GM21515 (cell line): ENCODE measurements at regions not wholly inside any gene's neighbourhood (a gene's known extent, or its start where the extent isn't known, plus 50 kb on each side); places are given as distances from the start of the nearest gene placed in this dataset.
"Not testable (repeated sequence)": the region's sequence is repeated elsewhere in the genome, so short reads cannot be mapped to it uniquely, and the experiment has no call there.

Experiments used
- ATAC-seq: cut with Tn5 transposase; IDR thresholded peaks from one replicate; pipeline ENCODE4 v1.9.1; 2021; ENCODE audit not compliant: unreplicated experiment

- no peak for ATAC-seq
Observed at GRCh38 chr15:62658498-62658897, 384.0 kb upstream of the TPM1 start.

GRCh38 chr15:62663547-62663946, 379.0 kb upstream of the TPM1 start:
- ATAC-seq, result no peak

GRCh38 chr15:62665449-62665848, 377.1 kb upstream of the TPM1 start:
- no peak for ATAC-seq

- ATAC-seq, result no peak
Observed at GRCh38 chr15:62666046-62666445, 376.5 kb upstream of the TPM1 start.

GRCh38 chr15:62672268-62672667, 370.3 kb upstream of the TPM1 start:
- no peak for ATAC-seq

- ATAC-seq, result no peak
Observed at GRCh38 chr15:62676891-62677290, 365.7 kb upstream of the TPM1 start.

GRCh38 chr15:62681939-62682896, 360.3 kb upstream of the TPM1 start:
- no peak for ATAC-seq

- ATAC-seq, result not testable (repeated sequence)
Observed at GRCh38 chr15:62683192-62683591, 359.4 kb upstream of the TPM1 start.

- no peak for ATAC-seq
Observed at GRCh38 chr15:62684123-62684808, 358.3 kb upstream of the TPM1 start.

GRCh38 chr15:62691008-62691407, 351.5 kb upstream of the TPM1 start:
- no peak for ATAC-seq

- no peak for ATAC-seq
Observed at GRCh38 chr15:62697636-62698035, 344.9 kb upstream of the TPM1 start.

GRCh38 chr15:62698646-62699045, 343.9 kb upstream of the TPM1 start:
- no peak for ATAC-seq

- no peak for ATAC-seq
Observed at GRCh38 chr15:62706317-62706716, 336.2 kb upstream of the TPM1 start.

- ATAC-seq, result no peak
Observed at GRCh38 chr15:62708470-62708869, 334.1 kb upstream of the TPM1 start.

GRCh38 chr15:62709261-62709660, 333.3 kb upstream of the TPM1 start:
- no peak for ATAC-seq

- no peak for ATAC-seq
Observed at GRCh38 chr15:62711691-62712454, 330.7 kb upstream of the TPM1 start.

- ATAC-seq, result no peak
Observed at GRCh38 chr15:62712455-62712839, 330.1 kb upstream of the TPM1 start.

- ATAC-seq, result no peak
Observed at GRCh38 chr15:62715946-62716345, 326.6 kb upstream of the TPM1 start.

GRCh38 chr15:62717496-62717895, 325.1 kb upstream of the TPM1 start:
- ATAC-seq, result no peak

GRCh38 chr15:62719316-62719715, 323.2 kb upstream of the TPM1 start:
- ATAC-seq, result no peak

GRCh38 chr15:62722237-62722636, 320.3 kb upstream of the TPM1 start:
- no peak for ATAC-seq
